MM.1S (cell line): ENCODE measurements at regions not wholly inside any gene's neighbourhood (a gene's known extent, or its start where the extent isn't known, plus 50 kb on each side); places are given as distances from the start of the nearest gene placed in this dataset.

Experiments used
- DNase-seq: peaks from one replicate; pipeline ENCODE4 v3.0.0-alpha.2; 2015
- H2AFZ ChIP-seq: fragments of 300-600 bp; sonication (generic); 2 replicates; pipeline ENCODE4 v1.6.0; 2016; ENCODE audit warnings: antibody characterized with exemption, low read length
- H3F3A ChIP-seq: fragments of 300-600 bp; sonication (generic); 2 replicates; pipeline ENCODE4 v1.6.1; 2016; ENCODE audit warnings: mild to moderate bottlenecking, antibody characterized with exemption, low read length, moderate library complexity, mixed read lengths; ENCODE audit not compliant: insufficient read depth
- H3K27ac ChIP-seq: fragments of 300-600 bp; sonication (generic); 2 replicates; pipeline ENCODE4 v1.5.1; 2016; ENCODE audit warnings: mild to moderate bottlenecking, low read length
- H3K27me3 ChIP-seq: fragments of 300-600 bp; sonication (generic); replicated peaks from 2 replicates; pipeline ENCODE4 v1.6.0; 2016; ENCODE audit warnings: low read length; ENCODE audit not compliant: insufficient read depth
- H3K36me3 ChIP-seq: fragments of 300-600 bp; sonication (generic); replicated peaks from 2 replicates; pipeline ENCODE4 v1.6.1; 2016; ENCODE audit warnings: mild to moderate bottlenecking, low read length, mixed read lengths; ENCODE audit not compliant: insufficient read depth
- H3K4me1 ChIP-seq: fragments of 300-600 bp; sonication (generic); 2 replicates; pipeline ENCODE4 v1.6.1; 2016; ENCODE audit warnings: low read length, mixed read lengths
- H3K4me2 ChIP-seq: fragments of 300-600 bp; sonication (generic); 2 replicates; pipeline ENCODE4 v1.6.0; 2016; ENCODE audit warnings: low read depth, low read length
- H3K4me3 ChIP-seq: fragments of 300-600 bp; sonication (generic); 2 replicates; pipeline ENCODE4 v1.5.1; 2016; ENCODE audit warnings: low read length, mixed read lengths
- H3K79me2 ChIP-seq: fragments of 300-600 bp; sonication (generic); 2 replicates; pipeline ENCODE4 v1.6.1; 2016; ENCODE audit warnings: mixed run types, low read length, mixed read lengths
- H3K9ac ChIP-seq: fragments of 300-600 bp; sonication (generic); 2 replicates; pipeline ENCODE4 v1.6.1; 2016; ENCODE audit warnings: low read length, mixed read lengths
- H3K9me2 ChIP-seq: fragments of 300-600 bp; sonication (generic); replicated peaks from 2 replicates; pipeline ENCODE4 v1.6.1; 2016; ENCODE audit warnings: mild to moderate bottlenecking, low read length, mixed read lengths; ENCODE audit not compliant: insufficient read depth
- H3K9me3 ChIP-seq: fragments of 300-600 bp; sonication (generic); replicated peaks from 2 replicates; pipeline ENCODE4 v1.6.1; 2016; ENCODE audit warnings: mild to moderate bottlenecking, low read length, mixed read lengths; ENCODE audit not compliant: insufficient read depth
- H4K20me1 ChIP-seq: fragments of 300-600 bp; sonication (generic); 2 replicates; pipeline ENCODE4 v1.6.1; 2016; ENCODE audit warnings: mild to moderate bottlenecking, low read length, moderate library complexity, mixed read lengths; ENCODE audit not compliant: insufficient read depth
- EZH2 ChIP-seq: fragments of 300-600 bp; sonication (generic); optimal IDR thresholded peaks from 2 replicates; pipeline ENCODE3; 2017; ENCODE audit warnings: low read depth, mild to moderate bottlenecking, antibody characterized with exemption, low read length, mixed read lengths
- EZH2phosphoT487 ChIP-seq: fragments of 300-600 bp; sonication (generic); IDR thresholded peaks from 2 replicates; pipeline ENCODE4 v1.6.1; 2018; ENCODE audit warnings: antibody characterized with exemption, low read length
- TF ChIP-seq, protein P1 (sequence below): fragments of 300-600 bp; sonication (generic); IDR thresholded peaks from 2 replicates; pipeline ENCODE4 v1.5.1; 2016; ENCODE audit warnings: antibody characterized with exemption, low read length, mixed read lengths

DNA sequence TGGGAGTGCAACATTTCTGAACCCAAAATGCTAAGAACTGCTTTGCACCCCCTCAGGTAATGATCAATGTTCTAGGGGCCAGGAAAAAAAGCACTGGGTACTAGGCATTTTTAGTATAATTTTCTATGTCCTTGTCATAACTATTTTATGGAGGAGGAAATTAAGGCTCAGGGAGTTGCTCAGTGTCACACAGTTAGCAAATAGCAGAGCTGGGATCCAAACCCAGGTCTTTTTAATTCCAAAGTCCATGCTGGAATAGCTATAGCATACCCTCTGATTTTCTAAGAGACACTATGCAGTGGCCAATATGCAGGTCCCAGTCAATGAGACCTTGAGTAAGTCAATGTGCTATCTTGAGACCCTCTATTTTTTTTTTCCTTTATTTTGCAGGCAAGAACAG is 394.5 kb upstream of the USP24 start:
- no peaks in the 10 kb centered on the region for H3K27me3 ChIP-seq
- H3K9me3 ChIP-seq: no peaks in the 10 kb centered on the region
- TF ChIP-seq EZH2phosphoT487 (no peak), EZH2 (no peak)
- TF ChIP-seq, protein P1, sequence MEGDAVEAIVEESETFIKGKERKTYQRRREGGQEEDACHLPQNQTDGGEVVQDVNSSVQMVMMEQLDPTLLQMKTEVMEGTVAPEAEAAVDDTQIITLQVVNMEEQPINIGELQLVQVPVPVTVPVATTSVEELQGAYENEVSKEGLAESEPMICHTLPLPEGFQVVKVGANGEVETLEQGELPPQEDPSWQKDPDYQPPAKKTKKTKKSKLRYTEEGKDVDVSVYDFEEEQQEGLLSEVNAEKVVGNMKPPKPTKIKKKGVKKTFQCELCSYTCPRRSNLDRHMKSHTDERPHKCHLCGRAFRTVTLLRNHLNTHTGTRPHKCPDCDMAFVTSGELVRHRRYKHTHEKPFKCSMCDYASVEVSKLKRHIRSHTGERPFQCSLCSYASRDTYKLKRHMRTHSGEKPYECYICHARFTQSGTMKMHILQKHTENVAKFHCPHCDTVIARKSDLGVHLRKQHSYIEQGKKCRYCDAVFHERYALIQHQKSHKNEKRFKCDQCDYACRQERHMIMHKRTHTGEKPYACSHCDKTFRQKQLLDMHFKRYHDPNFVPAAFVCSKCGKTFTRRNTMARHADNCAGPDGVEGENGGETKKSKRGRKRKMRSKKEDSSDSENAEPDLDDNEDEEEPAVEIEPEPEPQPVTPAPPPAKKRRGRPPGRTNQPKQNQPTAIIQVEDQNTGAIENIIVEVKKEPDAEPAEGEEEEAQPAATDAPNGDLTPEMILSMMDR: no peak
- H3K36me3 ChIP-seq: no peaks in the 10 kb centered on the region
- H3K9ac ChIP-seq: no peak overlapping the region
- no peak overlapping the region for H3K27ac ChIP-seq
- no peaks in the 10 kb centered on the region for H3K4me1 ChIP-seq
- H3K9me2 ChIP-seq: no peaks in the 10 kb centered on the region
- no peak for DNase-seq
- H3F3A ChIP-seq: no peaks in the 10 kb centered on the region
- H3K79me2 ChIP-seq: no peaks in the 10 kb centered on the region
- H3K4me2 ChIP-seq: no peak overlapping the region
- H4K20me1 ChIP-seq: no peaks in the 10 kb centered on the region
- no peak overlapping the region for H3K4me3 ChIP-seq
- H2AFZ ChIP-seq: no peak overlapping the region

DNA sequence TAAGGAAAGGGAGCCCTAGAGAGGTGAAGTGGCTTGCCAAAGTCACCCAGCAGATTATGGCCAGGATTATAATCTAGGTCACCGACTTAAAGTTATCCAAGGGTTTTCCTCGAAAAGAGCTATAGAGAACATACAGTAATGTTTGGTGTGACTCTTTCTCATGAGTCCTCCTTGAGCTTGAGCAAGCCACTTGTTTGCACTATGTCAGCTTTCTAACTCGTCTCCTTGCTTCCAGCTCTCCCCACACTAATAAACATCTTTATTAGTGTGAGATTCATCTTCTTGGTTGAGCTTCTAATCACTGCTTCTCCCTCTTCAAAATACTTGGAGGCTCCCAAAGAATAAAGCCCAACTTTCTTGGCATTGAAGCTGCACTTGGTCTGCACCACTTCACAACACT is 390.0 kb upstream of the USP24 start:
- H3K4me2 ChIP-seq: no peak overlapping the region
- H3K27ac ChIP-seq: no peak overlapping the region
- no peak for TF ChIP-seq EZH2
- TF ChIP-seq, protein P1: no peak
- no peak for TF ChIP-seq EZH2phosphoT487
- no peaks in the 10 kb centered on the region for H3K4me1 ChIP-seq
- no peak for DNase-seq
- no peak overlapping the region for H2AFZ ChIP-seq
- no peak overlapping the region for H3K4me3 ChIP-seq
- H3K9me3 ChIP-seq: no peaks in the 10 kb centered on the region
- no peaks in the 10 kb centered on the region for H3K36me3 ChIP-seq
- H3F3A ChIP-seq: no peaks in the 10 kb centered on the region
- no peaks in the 10 kb centered on the region for H3K27me3 ChIP-seq
- no peak overlapping the region for H3K9ac ChIP-seq
- no peaks in the 10 kb centered on the region for H3K9me2 ChIP-seq
- H3K79me2 ChIP-seq: no peaks in the 10 kb centered on the region
- H4K20me1 ChIP-seq: no peaks in the 10 kb centered on the region

DNA sequence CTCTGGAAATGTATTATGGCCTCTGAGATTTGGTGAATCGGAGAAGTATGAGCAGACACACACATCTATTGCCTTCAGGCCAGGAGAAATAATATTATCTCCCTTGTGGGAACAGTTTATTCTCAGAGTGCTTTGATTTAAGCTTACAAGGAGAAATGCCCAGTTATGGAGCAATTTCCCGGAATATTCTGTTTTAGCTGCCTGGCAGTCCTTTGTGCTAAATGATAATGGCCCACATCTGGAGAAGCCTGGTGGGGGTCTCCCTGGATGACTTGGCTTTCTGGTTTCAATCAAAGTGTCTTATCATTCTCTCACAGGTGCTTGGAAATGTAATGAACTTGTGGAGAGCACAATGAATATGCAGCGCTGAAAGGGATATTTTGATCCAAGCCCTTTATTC is 389.6 kb upstream of the USP24 start:
- Histone ChIP-seq H3K9me2 (no peaks in the 10 kb centered on the region), H3K4me2 (no peak overlapping the region), H3K4me1 (no peaks in the 10 kb centered on the region), H3K36me3 (no peaks in the 10 kb centered on the region), H3K79me2 (no peaks in the 10 kb centered on the region), H4K20me1 (no peaks in the 10 kb centered on the region), H3K9ac (no peak overlapping the region), H3K9me3 (no peaks in the 10 kb centered on the region), H2AFZ (no peak overlapping the region), H3K27ac (no peak overlapping the region), H3F3A (no peaks in the 10 kb centered on the region), H3K27me3 (no peaks in the 10 kb centered on the region), H3K4me3 (no peak overlapping the region)
- TF ChIP-seq, protein P1: no peak
- no peak for TF ChIP-seq EZH2
- no peak for TF ChIP-seq EZH2phosphoT487
- DNase-seq: no peak
